Endodermal cell (in vitro differentiated cells): ENCODE measurements at regions not wholly inside any gene's neighbourhood (a gene's known extent, or its start where the extent isn't known, plus 50 kb on each side); places are given as distances from the start of the nearest gene placed in this dataset.

Experiments
- DNase-seq: peaks from one replicate; pipeline ENCODE4 v3.0.0-alpha.2; 2017
- H3K27ac ChIP-seq: 2 replicates; pipeline ENCODE4 v1.5.1; 2013; ENCODE audit warnings: mild to moderate bottlenecking, low read depth, low read length, moderate library complexity
- H3K27me3 ChIP-seq: 2 replicates; pipeline ENCODE4 v1.6.1; 2013; ENCODE audit warnings: mild to moderate bottlenecking, low read length, moderate library complexity; ENCODE audit not compliant: insufficient read depth, control insufficient read depth, poor library complexity, severe bottlenecking
- H3K36me3 ChIP-seq: 2 replicates; pipeline ENCODE4 v1.7.0; 2013; ENCODE audit warnings: mild to moderate bottlenecking, low read length, moderate library complexity; ENCODE audit not compliant: control insufficient read depth, insufficient read depth
- H3K4me1 ChIP-seq: one replicate; pipeline ENCODE4 v1.7.0; 2013; ENCODE audit warnings: low read length; ENCODE audit not compliant: control insufficient read depth, insufficient read depth
- H3K4me3 ChIP-seq: 2 replicates; pipeline ENCODE4 v1.5.1; 2013; ENCODE audit warnings: mild to moderate bottlenecking, low read length, moderate library complexity
- H3K9ac ChIP-seq: 2 replicates; pipeline ENCODE4 v1.6.1; 2013; ENCODE audit warnings: mild to moderate bottlenecking, low read length, moderate library complexity; ENCODE audit not compliant: poor library complexity, severe bottlenecking; ENCODE audit errors: extremely low read depth
- H3K9me3 ChIP-seq: 2 replicates; pipeline ENCODE4 v1.6.1; 2013; ENCODE audit warnings: mild to moderate bottlenecking, low read length, moderate library complexity; ENCODE audit not compliant: control insufficient read depth
- H3K27ac Mint-ChIP-seq: 2 replicates; pipeline ENCODE4 v1.8.0; 2020; ENCODE audit warnings: mixed read lengths
- H3K27me3 Mint-ChIP-seq: 2 replicates; pipeline ENCODE4 v1.8.0; 2021; ENCODE audit warnings: mild to moderate bottlenecking, mixed read lengths; ENCODE audit not compliant: insufficient read depth
- H3K36me3 Mint-ChIP-seq: 2 replicates; pipeline ENCODE4 v1.8.0; 2020; ENCODE audit warnings: low read depth, mixed read lengths
- H3K4me1 Mint-ChIP-seq: 2 replicates; pipeline ENCODE4 v1.8.0; 2020; ENCODE audit warnings: mixed read lengths
- H3K4me3 Mint-ChIP-seq: 2 replicates; pipeline ENCODE4 v1.8.0; 2020; ENCODE audit warnings: mild to moderate bottlenecking, moderate library complexity, mixed read lengths
- H3K9me3 Mint-ChIP-seq: 2 replicates; pipeline ENCODE4 v1.8.0; 2020; ENCODE audit warnings: mild to moderate bottlenecking, mixed read lengths
- CTCF ChIP-seq: fragments of 200-600 bp; sonication (generic); conservative IDR thresholded peaks from 2 replicates; pipeline ENCODE4 v1.5.0; 2021; ENCODE audit warnings: antibody characterized with exemption, mild to moderate bottlenecking
- WGBS, 2 experiments: methylation state at CpG; one replicate each; pipeline versions ENCODE4 v1.1.5 to v1.1.7; 2013; ENCODE audit warnings: missing lambda C conversion rate in 2 of 2, mixed read lengths in 1 of 2; ENCODE audit not compliant: insufficient coverage in 1 of 2, insufficient read length in 1 of 2; 5-methylcytosine and 5-hydroxymethylcytosine counted together

GRCh38 chrX:122622795-122623194 is 561.3 kb upstream of the GRIA3 start:
- Mint-ChIP-seq H3K9me3 (peaks cover 56% of the 10 kb centered on the region), H3K4me1 (peaks cover 13% of the 10 kb centered on the region), H3K27ac (no peak overlapping the region), H3K4me3 (no peak overlapping the region), H3K36me3 (no peaks in the 10 kb centered on the region), H3K27me3 (no peaks in the 10 kb centered on the region)
- Histone ChIP-seq H3K27ac (no peak overlapping the region), H3K4me3 (no peak overlapping the region), H3K9ac (no peak overlapping the region), H3K36me3 (no peaks in the 10 kb centered on the region), H3K27me3 (no peaks in the 10 kb centered on the region), H3K4me1 (no peaks in the 10 kb centered on the region), H3K9me3 (no peaks in the 10 kb centered on the region)
- DNase-seq = no peak
- TF ChIP-seq CTCF = no peak
- WGBS, 2 experiments = 80% methylated on average over 1 of the region's 1 CpG; no CpG with 5 or more reads in 1 of the 2 experiments

- 85% methylated on average over 2 of the region's 2 CpGs; no CpG with 5 or more reads in 1 of the 2 experiments for WGBS, 2 experiments
Measured at GRCh38 chrX:122625239-122625638, 558.8 kb upstream of the GRIA3 start.

GRCh38 chrX:122625821-122626220 is 558.3 kb upstream of the GRIA3 start:
- Mint-ChIP-seq H3K36me3 (no peaks in the 10 kb centered on the region), H3K27me3 (no peaks in the 10 kb centered on the region), H3K27ac (no peak overlapping the region), H3K9me3 (peaks cover 41% of the 10 kb centered on the region), H3K4me1 (peaks cover 13% of the 10 kb centered on the region), H3K4me3 (no peak overlapping the region)
- no peak overlapping the region for H3K27ac ChIP-seq
- 86 to 94% methylated on average over 2 to 3 of the region's 3 CpGs for WGBS, 2 experiments
- no peaks in the 10 kb centered on the region for H3K27me3 ChIP-seq
- no peak for DNase-seq
- H3K9ac ChIP-seq = no peak overlapping the region
- no peak for TF ChIP-seq CTCF
- no peaks in the 10 kb centered on the region for H3K4me1 ChIP-seq
- no peaks in the 10 kb centered on the region for H3K36me3 ChIP-seq
- no peak overlapping the region for H3K4me3 ChIP-seq
- H3K9me3 ChIP-seq = no peaks in the 10 kb centered on the region

More at GRCh38 chrX:122625239-122625638, 558.8 kb upstream of the GRIA3 start:
- H3K9me3 Mint-ChIP-seq = peaks cover 40% of the 10 kb centered on the region
- DNase-seq = no peak
- no peak for TF ChIP-seq CTCF
- Histone ChIP-seq H3K27ac (no peak overlapping the region), H3K9me3 (no peaks in the 10 kb centered on the region), H3K9ac (no peak overlapping the region), H3K4me3 (no peak overlapping the region), H3K4me1 (no peaks in the 10 kb centered on the region), H3K36me3 (no peaks in the 10 kb centered on the region), H3K27me3 (no peaks in the 10 kb centered on the region)
- no peaks in the 10 kb centered on the region for H3K27me3 Mint-ChIP-seq
- H3K27ac Mint-ChIP-seq = no peak overlapping the region
- H3K36me3 Mint-ChIP-seq = no peaks in the 10 kb centered on the region
- H3K4me3 Mint-ChIP-seq = no peak overlapping the region
- peaks cover 13% of the 10 kb centered on the region for H3K4me1 Mint-ChIP-seq
